Uterus (tissue), 2 donors: ENCODE measurements at regions not wholly inside any gene's neighbourhood (a gene's known extent, or its start where the extent isn't known, plus 50 kb on each side); places are given as distances from the start of the nearest gene placed in this dataset.

ENCODE experiments used
- POLR2A ChIP-seq, 2 donors: fragments of 450-650 bp; IDR thresholded peaks; one replicate each; pipeline ENCODE4 v1.6.1; 2016; ENCODE audit warnings: antibody characterized with exemption in 2 of 2, mild to moderate bottlenecking in 1 of 2, moderate library complexity in 1 of 2
- TF ChIP-seq, protein P1 (sequence below), 4 experiments: fragments of 200-600 bp in 2 of 4; fragments of 450-650 bp in 2 of 4; sonication (generic) in 2 of 4; IDR thresholded peaks; one replicate each; pipeline ENCODE4 v1.5.1; 2016 to 2019; ENCODE audit warnings: antibody characterized with exemption in 4 of 4, mild to moderate bottlenecking in 2 of 4, moderate library complexity in 1 of 4

DNA sequence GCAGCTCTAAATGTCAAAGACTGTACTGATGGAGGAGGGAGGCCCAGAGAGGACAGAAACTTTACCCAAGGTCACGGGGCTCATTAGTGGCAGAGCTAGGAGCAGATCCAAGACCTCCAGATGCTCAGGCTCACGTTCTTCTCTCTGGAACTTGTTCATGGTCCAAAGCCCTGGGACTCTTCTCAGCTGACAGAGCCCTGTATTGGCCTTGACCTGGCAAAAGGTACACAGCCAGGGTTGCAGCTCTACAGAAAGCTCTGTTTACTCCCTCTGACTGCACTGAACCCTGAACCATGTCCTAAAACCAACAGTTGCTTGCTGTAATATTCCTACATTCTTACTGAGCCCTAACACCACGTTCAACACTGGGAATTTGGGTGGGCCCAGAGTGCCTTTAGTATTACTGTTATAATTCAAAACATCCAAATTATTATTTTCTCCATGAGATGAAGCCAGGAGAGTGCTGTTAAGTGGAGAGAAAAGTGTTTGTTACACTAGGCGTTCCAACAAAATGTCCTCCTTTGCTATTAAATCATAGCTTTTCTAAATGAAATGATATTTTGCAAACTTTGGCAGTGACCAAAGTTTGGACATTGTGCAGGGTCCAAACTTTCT lies 602.4 kb upstream of the CLINT1 start:
- TF ChIP-seq, protein P1, sequence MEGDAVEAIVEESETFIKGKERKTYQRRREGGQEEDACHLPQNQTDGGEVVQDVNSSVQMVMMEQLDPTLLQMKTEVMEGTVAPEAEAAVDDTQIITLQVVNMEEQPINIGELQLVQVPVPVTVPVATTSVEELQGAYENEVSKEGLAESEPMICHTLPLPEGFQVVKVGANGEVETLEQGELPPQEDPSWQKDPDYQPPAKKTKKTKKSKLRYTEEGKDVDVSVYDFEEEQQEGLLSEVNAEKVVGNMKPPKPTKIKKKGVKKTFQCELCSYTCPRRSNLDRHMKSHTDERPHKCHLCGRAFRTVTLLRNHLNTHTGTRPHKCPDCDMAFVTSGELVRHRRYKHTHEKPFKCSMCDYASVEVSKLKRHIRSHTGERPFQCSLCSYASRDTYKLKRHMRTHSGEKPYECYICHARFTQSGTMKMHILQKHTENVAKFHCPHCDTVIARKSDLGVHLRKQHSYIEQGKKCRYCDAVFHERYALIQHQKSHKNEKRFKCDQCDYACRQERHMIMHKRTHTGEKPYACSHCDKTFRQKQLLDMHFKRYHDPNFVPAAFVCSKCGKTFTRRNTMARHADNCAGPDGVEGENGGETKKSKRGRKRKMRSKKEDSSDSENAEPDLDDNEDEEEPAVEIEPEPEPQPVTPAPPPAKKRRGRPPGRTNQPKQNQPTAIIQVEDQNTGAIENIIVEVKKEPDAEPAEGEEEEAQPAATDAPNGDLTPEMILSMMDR (IDR thresholded peaks at IDR 0.05): no peak
- no peak for TF ChIP-seq POLR2A (IDR thresholded peaks at IDR 0.05)
